Hypothalamus (tissue), 51 donors: ENCODE measurements at regions not wholly inside any gene's neighbourhood (a gene's known extent, or its start where the extent isn't known, plus 50 kb on each side); places are given as distances from the start of the nearest gene placed in this dataset.
A peak's percentile ranks its signal among the peaks of the same experiment; 100 is the strongest.

ENCODE experiments used
- DNase-seq, 51 donors: peaks; one replicate each; lab custom pipeline; 2025; lab: John Stamatoyannopoulos, UW

GRCh38 chr15:99440551-99441443 is 125.0 kb upstream of the MEF2A start:
- DNase-seq, result no peak

DNA sequence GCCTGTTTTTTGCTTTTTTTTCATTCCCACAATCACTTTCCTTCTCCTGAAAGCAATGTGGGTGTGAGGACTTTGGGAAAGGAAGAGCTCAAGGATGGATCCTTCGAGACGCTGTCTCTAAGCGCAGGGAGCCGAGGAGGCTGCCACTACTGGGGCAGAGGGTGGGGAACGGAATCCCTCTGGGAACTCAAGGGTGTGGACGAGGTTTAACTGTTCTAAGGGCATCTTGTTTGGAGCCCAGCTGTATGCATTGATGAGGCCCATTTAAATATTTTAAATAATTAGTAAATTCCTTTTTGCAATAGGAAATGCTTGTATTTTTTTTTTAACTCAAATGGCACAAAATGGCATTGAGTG is 124.4 kb upstream of the MEF2A start:
- no peak for DNase-seq

DNA sequence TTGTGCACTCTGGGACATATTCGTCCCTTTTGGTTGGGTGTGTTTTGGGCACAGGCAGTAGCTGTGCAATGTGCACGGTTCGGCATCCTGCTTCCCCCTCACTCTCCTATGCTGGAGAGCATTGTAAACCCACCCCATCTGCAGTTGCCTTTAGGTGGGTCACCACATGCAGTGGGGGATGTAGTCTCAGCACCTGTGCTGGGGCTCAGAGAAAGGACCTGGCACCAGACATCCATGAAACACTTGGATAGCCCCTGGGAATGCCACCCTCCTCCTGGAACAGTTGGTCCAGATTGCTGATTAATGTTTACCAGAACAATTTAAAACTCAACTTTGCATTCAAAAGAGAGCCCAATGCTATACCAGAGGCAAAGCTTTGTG is 123.9 kb upstream of the MEF2A start:
- DNase-seq, result no peak

DNA sequence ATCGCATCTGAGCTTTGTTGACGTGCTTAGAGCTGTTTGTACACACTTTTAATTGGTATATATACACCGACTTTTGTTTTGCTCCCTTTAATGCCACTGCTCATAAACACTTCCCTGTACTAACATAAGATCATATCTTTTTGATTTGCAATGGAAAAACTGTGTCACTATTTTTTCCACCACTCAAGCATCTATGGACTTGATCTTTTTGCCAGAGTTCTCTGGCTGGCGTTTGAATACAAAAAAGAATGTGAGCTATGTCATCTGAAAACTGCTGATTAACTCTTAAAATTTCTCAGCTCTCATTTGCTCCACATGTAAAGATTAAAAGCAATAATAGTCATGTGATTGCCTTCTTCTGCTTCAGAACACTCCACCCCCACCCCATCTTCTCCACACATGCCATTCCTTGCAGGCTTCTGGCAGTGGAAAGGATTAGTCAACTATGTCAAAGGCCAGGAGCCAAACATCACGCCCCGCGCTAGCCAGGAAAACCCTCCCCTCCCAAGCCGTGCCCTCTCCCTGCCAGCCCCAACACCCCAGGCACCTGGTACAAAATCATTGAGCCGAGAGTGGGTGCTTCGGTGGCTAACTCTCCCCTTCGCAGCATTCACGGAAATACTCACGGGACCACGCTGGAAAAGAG is 123.4 kb upstream of the MEF2A start:
- DNase-seq, result no peak

GRCh38 chr15:99443056-99443756 is 122.6 kb upstream of the MEF2A start:
- DNase-seq, result no peak

GRCh38 chr15:99443768-99444446 is 121.9 kb upstream of the MEF2A start:
- DNase-seq, result no peak

DNA sequence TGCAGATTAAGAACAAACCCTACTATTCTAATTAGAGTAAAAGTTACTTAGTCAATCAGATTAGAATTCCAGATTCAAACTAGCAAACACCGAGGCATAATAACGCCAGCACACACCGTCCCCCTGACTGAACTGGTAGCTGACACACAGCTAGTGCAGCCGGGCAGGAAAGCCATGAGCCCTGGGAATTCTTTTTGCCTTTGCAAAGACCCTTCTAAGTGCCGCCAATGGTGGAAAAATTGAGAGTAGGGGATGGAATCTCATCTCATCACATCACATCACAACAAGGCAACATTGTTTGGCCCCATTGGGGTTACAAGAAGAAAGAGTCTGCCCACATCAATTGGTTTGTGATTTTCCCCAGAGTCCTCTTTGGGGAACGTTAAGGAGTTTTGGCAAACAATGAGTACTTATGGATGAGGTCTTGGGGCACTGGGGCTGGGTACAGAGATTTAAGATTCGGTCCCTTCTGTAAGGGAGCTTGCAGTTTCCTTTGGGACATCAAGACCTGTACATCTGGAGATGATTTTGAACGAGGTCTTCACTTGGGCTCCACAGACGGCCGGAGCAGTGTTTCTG is 120.4 kb upstream of the MEF2A start:
- no peak for DNase-seq

DNA sequence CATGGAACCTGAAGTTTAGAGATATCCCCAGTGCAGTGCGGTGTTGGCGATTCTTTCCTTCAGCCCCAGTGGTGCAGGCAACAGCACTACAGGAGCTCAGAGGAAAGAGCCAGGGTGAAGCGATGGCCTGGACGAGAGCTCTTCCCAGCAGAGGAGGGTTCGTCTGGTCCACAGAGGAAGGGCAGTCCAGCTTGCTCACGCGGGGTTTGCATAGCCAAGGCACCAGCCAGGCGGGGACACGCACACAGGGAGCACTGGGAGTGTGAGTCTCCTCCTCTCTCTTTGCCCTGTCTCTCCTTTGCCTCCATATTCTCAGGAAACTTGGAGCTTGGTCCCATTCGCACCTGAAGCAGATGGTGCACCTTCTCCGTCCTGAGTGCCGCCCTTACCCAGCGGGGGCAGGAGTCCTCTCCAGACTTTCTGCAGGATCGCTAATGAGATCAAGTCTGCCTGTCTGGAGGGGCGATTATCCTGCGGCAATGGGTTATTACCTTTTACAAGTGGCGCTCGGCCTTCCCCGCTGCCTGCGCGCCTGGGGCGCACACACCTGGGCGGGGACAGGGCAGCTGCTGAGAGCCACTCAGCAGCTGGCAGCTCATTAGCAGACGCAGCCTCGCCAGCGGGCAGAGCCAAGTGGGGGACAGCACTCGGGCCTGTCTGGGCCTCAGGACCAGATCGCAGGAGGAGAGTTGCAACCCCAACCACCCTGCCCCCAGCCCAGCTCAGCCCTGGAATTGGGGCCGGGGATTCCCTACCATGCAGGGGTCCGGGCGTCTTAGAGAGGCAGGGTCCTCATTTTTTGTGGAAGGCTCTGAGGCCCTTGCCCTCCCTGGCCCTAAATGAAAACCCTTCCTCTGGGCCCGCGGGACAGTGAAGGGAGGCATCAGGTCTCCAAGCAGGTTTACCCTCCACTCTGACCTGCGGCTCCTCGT is 119.0 kb upstream of the MEF2A start:
- no peak for DNase-seq

DNA sequence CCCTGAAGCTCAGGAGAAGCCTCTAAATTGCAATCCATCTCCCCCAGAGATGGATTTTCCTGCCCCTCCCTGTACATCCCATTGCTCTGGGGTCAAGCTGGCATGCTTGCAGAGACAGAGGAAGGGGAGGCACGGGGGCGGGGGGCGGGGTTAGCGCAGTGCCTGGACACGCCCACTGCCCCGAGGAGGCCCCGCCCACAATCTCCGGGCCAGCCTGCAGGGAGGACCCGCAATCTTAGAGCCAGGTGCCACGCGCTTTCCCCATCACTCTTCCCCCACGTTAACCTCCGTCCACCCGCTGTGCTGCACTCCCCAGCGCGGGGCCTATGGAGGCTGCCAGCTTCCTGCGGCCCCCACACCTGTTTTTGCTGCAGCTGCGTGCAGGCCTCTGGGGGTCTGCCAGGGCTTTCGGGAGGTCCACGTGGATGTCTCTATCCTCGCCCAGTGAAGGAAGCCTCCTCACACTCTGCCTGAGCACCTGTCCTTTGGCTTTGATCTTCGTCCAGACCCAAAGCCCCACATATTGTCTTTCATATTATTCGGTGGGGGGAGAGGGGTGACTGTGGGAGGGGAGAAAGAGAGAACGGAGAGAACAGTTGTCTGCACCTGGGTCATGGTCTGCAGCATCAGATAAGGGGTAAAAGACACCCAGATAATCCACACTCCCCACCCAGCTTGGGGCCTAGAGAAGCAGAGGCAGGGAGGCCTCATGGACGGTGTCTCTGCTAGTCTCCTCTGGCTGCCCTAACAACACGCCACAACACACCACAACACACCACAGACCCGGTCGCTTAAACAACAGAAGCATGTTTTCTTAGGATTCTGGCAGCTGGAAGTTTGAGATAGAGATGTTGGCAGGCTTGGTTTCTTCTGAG is 118.0 kb upstream of the MEF2A start:
- DNase-seq, result no peak

DNA sequence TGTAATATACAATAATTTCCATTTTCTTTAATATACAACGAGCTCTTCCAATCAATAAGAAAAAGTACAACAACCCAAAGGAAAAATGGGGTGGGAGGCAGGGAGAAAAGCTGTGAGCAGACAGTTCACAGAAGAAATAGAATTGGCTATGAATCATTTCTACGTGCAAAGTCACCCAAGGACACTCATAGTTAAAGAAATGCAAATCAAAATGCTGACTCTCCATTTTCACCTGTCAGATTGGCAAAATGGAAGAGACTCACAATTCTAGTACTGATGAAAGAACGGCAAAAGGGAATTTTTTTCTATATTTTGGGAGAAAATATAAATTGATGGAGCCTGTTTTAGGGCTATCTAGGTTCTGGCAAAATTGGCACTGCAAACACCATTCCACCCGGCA is 116.3 kb upstream of the MEF2A start:
- DNase-seq, result no peak

DNA sequence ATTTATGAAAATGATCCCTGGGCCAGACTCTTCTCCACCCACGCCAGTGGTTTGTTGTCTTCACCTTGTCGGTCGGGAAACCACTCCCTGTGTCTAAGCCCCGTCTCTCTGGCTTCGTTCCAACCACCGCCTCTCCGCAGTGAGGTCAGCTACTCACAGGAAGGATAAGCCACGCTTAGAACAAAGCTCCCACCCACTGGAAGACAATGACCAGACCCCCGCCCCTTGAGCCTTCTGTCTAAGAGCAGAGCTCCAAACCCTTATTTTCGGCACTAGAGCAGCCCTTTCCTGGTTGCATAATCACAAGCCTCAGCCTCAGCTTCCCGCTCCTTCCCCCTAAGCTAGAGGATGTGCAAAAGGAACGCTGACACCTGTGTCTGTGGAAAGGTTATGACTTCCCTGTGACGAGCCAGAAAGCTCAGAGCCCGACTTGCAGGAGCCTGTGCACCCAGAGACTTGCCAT is 114.9 kb upstream of the MEF2A start:
- peak in 15 of 51 donors; percentile 11 to 52 (median 24) for DNase-seq

DNA sequence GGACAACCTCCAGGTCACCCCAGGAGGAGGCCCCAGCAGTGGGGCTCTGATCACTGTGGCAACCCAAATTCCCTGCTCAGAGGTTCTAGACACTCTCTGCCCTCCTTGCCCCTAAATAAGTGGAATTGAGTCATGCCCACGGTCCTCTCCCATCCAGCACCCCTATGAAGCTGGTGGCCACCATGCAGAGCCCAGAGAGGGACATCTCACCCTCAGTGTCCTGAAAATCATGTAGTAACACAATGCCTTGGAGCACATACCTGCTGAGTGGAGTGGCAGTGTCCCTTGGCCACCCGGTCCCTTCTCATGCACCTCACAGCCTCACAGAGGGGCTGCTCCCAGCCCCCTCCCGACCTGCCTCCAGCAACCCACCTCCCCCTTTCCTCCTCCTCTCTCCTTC is 114.3 kb upstream of the MEF2A start:
- no peak for DNase-seq

GRCh38 chr15:99452010-99452409 is 113.8 kb upstream of the MEF2A start:
- no peak for DNase-seq

DNA sequence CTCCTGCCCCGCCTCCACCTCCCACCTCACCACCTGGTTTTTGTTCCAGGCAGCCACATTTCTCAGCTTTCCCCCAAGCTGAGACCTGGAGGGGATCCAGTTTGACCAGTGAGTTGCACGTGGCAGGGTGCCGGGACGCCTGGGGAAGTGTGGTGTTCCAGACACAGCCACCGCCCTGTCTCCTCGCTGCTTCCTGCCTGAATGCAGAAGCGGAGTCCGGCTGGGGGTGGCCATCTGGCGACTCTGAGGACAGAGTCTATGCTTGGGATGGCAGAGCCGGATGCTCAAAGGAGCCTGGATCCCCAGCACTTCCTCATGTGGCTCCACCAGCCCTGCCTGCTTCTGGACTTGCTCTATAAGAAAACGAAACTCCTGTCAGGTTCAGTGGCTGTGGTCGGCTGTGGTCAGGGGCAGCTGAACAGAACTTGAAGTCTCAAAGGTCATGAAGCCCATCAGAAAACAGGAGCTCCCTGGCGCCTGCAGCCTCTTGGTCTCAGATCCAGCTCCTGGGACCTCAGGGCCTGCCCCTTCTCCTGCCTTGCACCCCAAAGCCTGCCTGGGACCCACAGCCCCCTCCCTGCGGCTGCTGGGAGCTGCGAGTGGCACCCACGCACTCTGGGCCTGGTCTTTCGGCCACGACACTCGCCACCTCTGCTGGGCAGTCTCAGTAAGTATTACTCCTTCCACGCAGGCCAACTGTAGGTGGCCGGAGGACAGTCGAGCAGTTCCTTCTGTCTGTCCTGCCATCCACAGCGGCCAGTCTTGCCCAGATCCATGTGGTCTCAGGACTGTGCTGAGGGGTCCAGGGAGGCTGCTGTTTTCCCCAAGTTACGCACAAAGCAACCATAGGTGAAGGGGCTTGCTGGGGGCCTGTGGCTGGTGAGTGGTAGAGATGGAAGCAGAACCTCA is 112.8 kb upstream of the MEF2A start:
- peak in 31 of 51 donors; percentile 7 to 71 (median 47) for DNase-seq

DNA sequence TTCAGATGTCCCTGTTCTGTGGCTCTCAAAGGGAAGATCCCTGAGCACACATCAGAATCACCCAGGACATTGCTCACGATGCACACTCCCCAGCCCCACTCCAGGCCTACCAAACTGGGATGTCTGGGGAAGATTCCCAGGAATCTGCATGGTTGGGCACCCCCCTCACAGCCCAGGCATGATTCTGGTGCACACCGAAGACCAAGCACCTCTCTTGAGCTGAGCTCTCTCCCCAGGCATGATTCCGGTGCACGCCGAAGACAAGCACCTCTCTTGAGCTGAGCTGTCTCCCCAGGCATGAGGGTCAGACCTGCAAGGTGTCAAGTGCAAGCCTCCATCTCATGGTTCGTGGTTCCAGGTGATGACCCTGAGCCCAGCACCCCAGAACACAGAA is 112.2 kb upstream of the MEF2A start:
- no peak for DNase-seq

GRCh38 chr15:99454107-99454809 is 111.5 kb upstream of the MEF2A start:
- DNase-seq, result no peak
